ENCODE measurements at regions not wholly inside any gene's neighbourhood (a gene's known extent, or its start where the extent isn't known, plus 50 kb on each side); places are given as distances from the start of the nearest gene placed in this dataset.

DNA sequence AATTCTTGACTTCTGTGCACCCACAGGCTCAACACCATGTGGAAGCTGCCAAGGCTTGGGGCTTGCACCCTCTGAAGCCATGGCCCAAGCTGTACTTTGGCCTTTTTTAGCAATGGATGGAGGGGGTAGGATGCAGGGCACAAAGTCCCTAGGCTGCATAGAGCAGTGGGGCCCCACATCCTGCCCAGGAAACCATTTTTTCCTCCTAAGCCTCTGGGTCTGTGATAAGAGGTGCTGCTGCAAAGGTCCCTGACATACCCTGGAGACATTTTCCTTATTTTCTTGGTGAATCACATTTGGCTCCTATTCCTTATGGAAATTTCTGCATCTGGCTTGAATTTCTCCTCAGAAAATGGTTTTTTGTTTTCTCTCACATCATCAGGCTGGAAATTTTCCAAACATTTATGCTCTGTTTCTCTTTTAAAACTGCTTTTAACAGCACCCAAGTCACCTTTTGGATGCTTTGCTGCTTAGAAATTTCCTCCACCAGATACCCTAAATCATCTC, 482.7 kb upstream of the TLE4 start:
- TF ChIP-seq, protein P1, sequence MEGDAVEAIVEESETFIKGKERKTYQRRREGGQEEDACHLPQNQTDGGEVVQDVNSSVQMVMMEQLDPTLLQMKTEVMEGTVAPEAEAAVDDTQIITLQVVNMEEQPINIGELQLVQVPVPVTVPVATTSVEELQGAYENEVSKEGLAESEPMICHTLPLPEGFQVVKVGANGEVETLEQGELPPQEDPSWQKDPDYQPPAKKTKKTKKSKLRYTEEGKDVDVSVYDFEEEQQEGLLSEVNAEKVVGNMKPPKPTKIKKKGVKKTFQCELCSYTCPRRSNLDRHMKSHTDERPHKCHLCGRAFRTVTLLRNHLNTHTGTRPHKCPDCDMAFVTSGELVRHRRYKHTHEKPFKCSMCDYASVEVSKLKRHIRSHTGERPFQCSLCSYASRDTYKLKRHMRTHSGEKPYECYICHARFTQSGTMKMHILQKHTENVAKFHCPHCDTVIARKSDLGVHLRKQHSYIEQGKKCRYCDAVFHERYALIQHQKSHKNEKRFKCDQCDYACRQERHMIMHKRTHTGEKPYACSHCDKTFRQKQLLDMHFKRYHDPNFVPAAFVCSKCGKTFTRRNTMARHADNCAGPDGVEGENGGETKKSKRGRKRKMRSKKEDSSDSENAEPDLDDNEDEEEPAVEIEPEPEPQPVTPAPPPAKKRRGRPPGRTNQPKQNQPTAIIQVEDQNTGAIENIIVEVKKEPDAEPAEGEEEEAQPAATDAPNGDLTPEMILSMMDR (conservative IDR thresholded peaks at IDR 0.05; ENCODE audit: low read length) = no peak
- TF ChIP-seq EZH2phosphoT487 (IDR thresholded peaks at IDR 0.05; ENCODE audit: borderline replicate concordance) = no peak
